HG03432 (cell line): ENCODE measurements at regions not wholly inside any gene's neighbourhood (a gene's known extent, or its start where the extent isn't known, plus 50 kb on each side); places are given as distances from the start of the nearest gene placed in this dataset.
"Not testable (repeated sequence)": the region's sequence is repeated elsewhere in the genome, so short reads cannot be mapped to it uniquely, and the experiment has no call there.

ENCODE experiments used
- ATAC-seq: cut with Tn5 transposase; IDR thresholded peaks from one replicate; pipeline ENCODE4 v1.9.1; 2021; ENCODE audit warnings: mild to moderate bottlenecking, moderate library complexity; ENCODE audit not compliant: unreplicated experiment

GRCh38 chr11:129503646-129504045 is 128.0 kb downstream of the BARX2 start:
- no peak for ATAC-seq

GRCh38 chr11:129505266-129505665 is 129.6 kb downstream of the BARX2 start:
- no peak for ATAC-seq

- ATAC-seq = no peak
These were observed 132.5 kb downstream of the BARX2 start for GRCh38 chr11:129508163-129508562.

GRCh38 chr11:129528296-129528695 is 152.6 kb downstream of the BARX2 start:
- ATAC-seq = no peak

- ATAC-seq = no peak
These were observed 154.7 kb downstream of the BARX2 start for GRCh38 chr11:129530154-129530895.

GRCh38 chr11:129533395-129533794 is 157.7 kb downstream of the BARX2 start:
- no peak for ATAC-seq

- no peak for ATAC-seq
These were observed 160.7 kb downstream of the BARX2 start for GRCh38 chr11:129536338-129536737.

- ATAC-seq = no peak
These were observed 162.7 kb downstream of the BARX2 start for GRCh38 chr11:129538323-129538722.

- no peak for ATAC-seq
These were observed 168.1 kb downstream of the BARX2 start for GRCh38 chr11:129543515-129544290.

GRCh38 chr11:129544691-129545090 is 169.0 kb downstream of the BARX2 start:
- no peak for ATAC-seq

GRCh38 chr11:129546266-129546665 is 170.6 kb downstream of the BARX2 start:
- ATAC-seq = no peak

- no peak for ATAC-seq
These were observed 181.8 kb downstream of the BARX2 start for GRCh38 chr11:129557421-129557820.

- ATAC-seq = no peak
These were observed 193.4 kb downstream of the BARX2 start for GRCh38 chr11:129569007-129569406.

GRCh38 chr11:129572667-129573066 is 197.0 kb downstream of the BARX2 start:
- ATAC-seq = not testable (repeated sequence)

GRCh38 chr11:129573161-129573560 is 197.5 kb downstream of the BARX2 start:
- ATAC-seq = no peak

- no peak for ATAC-seq
These were observed 198.8 kb downstream of the BARX2 start for GRCh38 chr11:129574431-129574830.

- ATAC-seq = no peak
These were observed 201.0 kb downstream of the BARX2 start for GRCh38 chr11:129576652-129577051.

GRCh38 chr11:129578006-129578405 is 202.4 kb downstream of the BARX2 start:
- ATAC-seq = no peak

- ATAC-seq = no peak
These were observed 204.6 kb downstream of the BARX2 start for GRCh38 chr11:129580278-129580677.

- no peak for ATAC-seq
These were observed 208.7 kb downstream of the BARX2 start for GRCh38 chr11:129584316-129584715.

- no peak for ATAC-seq
These were observed 213.7 kb downstream of the BARX2 start for GRCh38 chr11:129589190-129589860.
